Spleen (tissue), 7 donors: ENCODE measurements at regions not wholly inside any gene's neighbourhood (a gene's known extent, or its start where the extent isn't known, plus 50 kb on each side); places are given as distances from the start of the nearest gene placed in this dataset.

Experiments used
- POLR2A ChIP-seq, 3 donors: fragments of 450-650 bp; IDR thresholded peaks; one replicate each; pipeline ENCODE4 v1.5.1; 2017; ENCODE audit warnings: antibody characterized with exemption in 3 of 3, mild to moderate bottlenecking in 1 of 3
- POLR2AphosphoS5 ChIP-seq, 3 donors: sonication (generic); formaldehyde crosslinking; IDR thresholded peaks; one replicate each; pipeline ENCODE4 v1.5.1; 2017; ENCODE audit warnings: antibody characterized with exemption in 3 of 3
- TF ChIP-seq, protein P1 (sequence below), 11 experiments: fragments of 200-600 bp in 7 of 11; fragments of 450-650 bp in 4 of 11; sonication (generic) in 4 of 11; IDR thresholded peaks in 8 of 11; conservative IDR thresholded peaks in 3 of 11; 1 replicate in 7 of 11; 2 replicates in 4 of 11; pipeline versions ENCODE4 v1.4.0 to v1.8.0; 2016 to 2021; ENCODE audit warnings: antibody characterized with exemption in 11 of 11, inconsistent platforms in 4 of 11, mild to moderate bottlenecking in 1 of 11
- donor health status: DM: no; HTN: no; CAD: no; lungs with moderate emphysema.
- donor health status: DM: no; HTN: no; CAD: no.
- donor health status: DM: no; HTN: no; CAD: no.

DNA sequence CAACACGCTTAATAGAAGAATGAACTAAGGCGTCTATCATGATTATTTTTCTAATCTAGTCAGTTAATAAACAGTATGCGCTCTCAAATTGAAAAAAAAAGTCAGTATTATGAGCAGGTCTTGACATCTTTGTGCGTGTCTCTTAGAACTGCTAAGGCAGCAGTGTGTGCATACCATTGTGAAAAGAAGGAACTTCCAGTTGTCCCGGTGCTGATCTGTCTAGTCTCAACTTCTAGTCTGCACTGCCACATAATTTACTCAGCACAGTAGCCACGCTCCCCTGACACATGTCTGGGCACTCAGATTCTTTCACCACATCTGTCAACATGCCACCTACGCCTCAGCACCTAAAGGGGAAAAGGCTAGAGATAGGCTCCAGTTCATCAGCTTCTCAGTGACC lies 61.1 kb upstream of the SPDEF start:
- TF ChIP-seq, protein P1, sequence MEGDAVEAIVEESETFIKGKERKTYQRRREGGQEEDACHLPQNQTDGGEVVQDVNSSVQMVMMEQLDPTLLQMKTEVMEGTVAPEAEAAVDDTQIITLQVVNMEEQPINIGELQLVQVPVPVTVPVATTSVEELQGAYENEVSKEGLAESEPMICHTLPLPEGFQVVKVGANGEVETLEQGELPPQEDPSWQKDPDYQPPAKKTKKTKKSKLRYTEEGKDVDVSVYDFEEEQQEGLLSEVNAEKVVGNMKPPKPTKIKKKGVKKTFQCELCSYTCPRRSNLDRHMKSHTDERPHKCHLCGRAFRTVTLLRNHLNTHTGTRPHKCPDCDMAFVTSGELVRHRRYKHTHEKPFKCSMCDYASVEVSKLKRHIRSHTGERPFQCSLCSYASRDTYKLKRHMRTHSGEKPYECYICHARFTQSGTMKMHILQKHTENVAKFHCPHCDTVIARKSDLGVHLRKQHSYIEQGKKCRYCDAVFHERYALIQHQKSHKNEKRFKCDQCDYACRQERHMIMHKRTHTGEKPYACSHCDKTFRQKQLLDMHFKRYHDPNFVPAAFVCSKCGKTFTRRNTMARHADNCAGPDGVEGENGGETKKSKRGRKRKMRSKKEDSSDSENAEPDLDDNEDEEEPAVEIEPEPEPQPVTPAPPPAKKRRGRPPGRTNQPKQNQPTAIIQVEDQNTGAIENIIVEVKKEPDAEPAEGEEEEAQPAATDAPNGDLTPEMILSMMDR (IDR thresholded peaks at IDR 0.05 in 8 of 11, conservative IDR thresholded peaks at IDR 0.05 in 3 of 11): no peak
- TF ChIP-seq POLR2A (IDR thresholded peaks at IDR 0.05) (no peak), POLR2AphosphoS5 (IDR thresholded peaks at IDR 0.05) (no peak)
